HL-60 (cell line): ENCODE measurements at regions not wholly inside any gene's neighbourhood (a gene's known extent, or its start where the extent isn't known, plus 50 kb on each side); places are given as distances from the start of the nearest gene placed in this dataset.

Experiments
- CTCF ChIP-seq: IDR thresholded peaks from one replicate; pipeline ENCODE4 v1.5.1; 2011; ENCODE audit warnings: low read length, control low read depth, inconsistent platforms; ENCODE audit not compliant: insufficient read depth
- POLR2AphosphoS5 ChIP-seq: IDR thresholded peaks from 2 replicates; pipeline ENCODE4 v1.6.1; 2012; ENCODE audit warnings: low read depth
- REST ChIP-seq: IDR thresholded peaks from 2 replicates; pipeline ENCODE4 v1.6.1; 2012; ENCODE audit warnings: low read depth; ENCODE audit not compliant: insufficient replicate concordance

- TF ChIP-seq REST = no peak
- no peak for TF ChIP-seq POLR2AphosphoS5
- no peak for TF ChIP-seq CTCF
Measured at GRCh38 chr1:209040351-209040750, 543.2 kb upstream of the CAMK1G start.
